ENCODE measurements at regions not wholly inside any gene's neighbourhood (a gene's known extent, or its start where the extent isn't known, plus 50 kb on each side); places are given as distances from the start of the nearest gene placed in this dataset.

DNA sequence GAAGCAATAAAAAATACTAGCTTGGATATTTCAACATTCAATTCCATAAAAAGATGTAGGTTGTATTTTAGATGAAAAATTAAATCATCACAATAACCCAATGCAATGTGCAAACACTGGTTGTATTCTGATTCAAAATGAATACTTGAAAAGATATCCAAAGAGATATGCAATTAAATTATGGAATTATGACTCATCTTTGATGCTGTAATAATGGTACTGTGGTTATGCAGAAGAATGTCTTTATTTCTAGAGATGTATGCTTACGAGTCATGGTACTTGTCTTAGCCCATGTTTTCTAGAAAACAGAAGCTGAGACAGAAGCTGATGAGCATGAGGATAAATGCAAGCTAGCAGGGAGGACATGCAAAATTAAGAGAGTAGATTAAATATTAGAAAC, 1941.4 kb upstream of the NUDT12 start:
- TF ChIP-seq POLR2AphosphoS5 (IDR thresholded peaks at IDR 0.05; ENCODE audit: low read depth, low read length) (no peak), TAF1 (IDR thresholded peaks at IDR 0.05; ENCODE audit: borderline replicate concordance, insufficient read depth, low read length) (no peak)

Data from PFSK-1 (cell line).